ENCODE measurements at regions not wholly inside any gene's neighbourhood (a gene's known extent, or its start where the extent isn't known, plus 50 kb on each side); places are given as distances from the start of the nearest gene placed in this dataset.

- intact Hi-C loops (cut with micrococcal nuclease; ENCODE audit: unreplicated experiment) (no loop called here), in situ Hi-C loops (cut with MboI) (no loop called here)
- no peak for TF ChIP-seq POLR2AphosphoS5 (IDR thresholded peaks at IDR 0.05; ENCODE audit: low read length)
- Histone ChIP-seq H3K36me3 (ENCODE audit: control insufficient read depth in 2 of 2, insufficient read depth in 2 of 2, low read length in 1 of 2) (no peaks in the 10 kb centered on the region), H3K9me3 (replicated peaks; ENCODE audit: control insufficient read depth, insufficient read depth, low read length) (no peaks in the 10 kb centered on the region), H3K4me2 (ENCODE audit: control insufficient read depth, insufficient read depth) (no peak overlapping the region), H3K4me1 (ENCODE audit: control insufficient read depth, insufficient read depth, low read length) (no peaks in the 10 kb centered on the region), H4K20me1 (ENCODE audit: control insufficient read depth, insufficient read depth) (no peaks in the 10 kb centered on the region), H3K27ac (ENCODE audit: control insufficient read depth, insufficient read depth) (no peak overlapping the region), H3K27me3 (replicated peaks in 1 of 2; ENCODE audit: control insufficient read depth in 2 of 2, insufficient read depth in 2 of 2, low read length in 1 of 2) (no peaks in the 10 kb centered on the region), H3K79me2 (ENCODE audit: control insufficient read depth, insufficient read depth, low read length) (no peaks in the 10 kb centered on the region), H2AFZ (ENCODE audit: control insufficient read depth, low read depth, low read length) (no peak overlapping the region), H3K9ac (ENCODE audit: control insufficient read depth, insufficient read depth, low read length) (no peak overlapping the region), H3K4me3 (no peak overlapping the region)
- CTCF ChIA-PET = no interaction called here
- FAIRE-seq = no peak
- RAD21 ChIA-PET (ENCODE audit: unreplicated experiment) = no interaction called here
- DNase-seq (ENCODE audit: low read depth, low spot score) = no peak
- 0% methylated on average over 2 of the region's 2 CpGs for WGBS (ENCODE audit: insufficient coverage, insufficient replicate concordance, low lambda C conversion rate, missing lambda C conversion rate)
- BruUV-seq (replicated peaks) = no TSS peak
- ATAC-seq = no peak
- SMC1A ChIA-PET (ENCODE audit: uncharacterized antibody, unreplicated experiment) = no interaction called here
- POLR2A ChIA-PET = no interaction called here
Measured at GRCh38 chr11:81259471-81259870, 1474.2 kb downstream of the FAM181B start.

DNA sequence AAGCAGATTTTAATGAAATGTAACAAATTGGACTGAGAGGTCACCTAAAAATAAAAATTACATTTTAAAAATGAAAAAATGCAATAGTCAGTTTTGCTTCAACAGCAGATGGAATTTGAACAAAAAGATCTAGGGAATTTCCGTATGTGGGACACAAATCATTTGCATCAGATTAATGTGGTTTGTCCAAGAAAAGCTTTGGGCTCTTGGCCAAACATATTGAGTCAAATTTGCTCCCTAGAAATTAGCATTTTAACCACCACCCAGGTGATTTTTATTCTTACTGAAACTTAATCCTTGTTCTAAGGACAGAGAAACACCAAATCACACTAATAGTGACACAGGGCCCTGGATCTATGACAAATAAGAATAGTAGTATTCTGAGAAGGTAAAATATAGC lies 1477.8 kb downstream of the FAM181B start:
- ChIA-PET RAD21 (ENCODE audit: unreplicated experiment) (no interaction called here), CTCF (no interaction called here), SMC1A (ENCODE audit: uncharacterized antibody, unreplicated experiment) (no interaction called here), POLR2A (no interaction called here)
- H4K20me1 ChIP-seq (ENCODE audit: control insufficient read depth, insufficient read depth) = no peaks in the 10 kb centered on the region
- H3K9ac ChIP-seq (ENCODE audit: control insufficient read depth, insufficient read depth, low read length) = no peak overlapping the region
- no peaks in the 10 kb centered on the region for H3K27me3 ChIP-seq (replicated peaks in 1 of 2; ENCODE audit: control insufficient read depth in 2 of 2, insufficient read depth in 2 of 2, low read length in 1 of 2)
- FAIRE-seq (no peak), DNase-seq (ENCODE audit: low read depth, low spot score) (no peak), ATAC-seq (no peak; the same call in 2 of the 3 replicates)
- no TSS peak for BruUV-seq (replicated peaks)
- H3K27ac ChIP-seq (ENCODE audit: control insufficient read depth, insufficient read depth) = no peak overlapping the region
- WGBS (ENCODE audit: insufficient coverage, insufficient replicate concordance, low lambda C conversion rate, missing lambda C conversion rate) = 0% methylated on average over 1 of the region's 1 CpG
- H2AFZ ChIP-seq (ENCODE audit: control insufficient read depth, low read depth, low read length) = no peak overlapping the region
- no peaks in the 10 kb centered on the region for H3K79me2 ChIP-seq (ENCODE audit: control insufficient read depth, insufficient read depth, low read length)
- H3K4me3 ChIP-seq = no peak overlapping the region
- H3K4me1 ChIP-seq (ENCODE audit: control insufficient read depth, insufficient read depth, low read length) = no peaks in the 10 kb centered on the region
- no peak overlapping the region for H3K4me2 ChIP-seq (ENCODE audit: control insufficient read depth, insufficient read depth)
- H3K9me3 ChIP-seq (replicated peaks; ENCODE audit: control insufficient read depth, insufficient read depth, low read length) = no peaks in the 10 kb centered on the region
- in situ Hi-C loops (cut with MboI) (no loop called here), intact Hi-C loops (cut with micrococcal nuclease; ENCODE audit: unreplicated experiment) (no loop called here)
- H3K36me3 ChIP-seq (ENCODE audit: control insufficient read depth in 2 of 2, insufficient read depth in 2 of 2, low read length in 1 of 2) = no peaks in the 10 kb centered on the region
- TF ChIP-seq PAX8 (IDR thresholded peaks at IDR 0.05) (no peak), SMAD1 (IDR thresholded peaks at IDR 0.05; ENCODE audit: low read depth, partially characterized antibody) (no peak), JUNB (IDR thresholded peaks at IDR 0.05) (peak; percentile 23; the same call in 1 of the 2 replicates), NFYB (IDR thresholded peaks at IDR 0.05; ENCODE audit: insufficient read depth, low read depth, low read length) (no peak), KAT2A (conservative IDR thresholded peaks at IDR 0.05; ENCODE audit: control insufficient read depth, low read depth, low read length) (no peak), NRF1 (conservative IDR thresholded peaks at IDR 0.05; ENCODE audit: low read depth, low read length) (no peak), DPF2 (IDR thresholded peaks at IDR 0.05) (no peak), NFIC (IDR thresholded peaks at IDR 0.05; ENCODE audit: low read depth, low read length) (peak; percentile 44), ATF2 (IDR thresholded peaks at IDR 0.05; ENCODE audit: low read length) (0 out of 2 replicates have a peak, but pooled peaks have one; percentile 18), EZH2 (IDR thresholded peaks at IDR 0.05; ENCODE audit: borderline replicate concordance, control insufficient read depth, low read depth, low read length) (no peak), RUNX3 (IDR thresholded peaks at IDR 0.05; ENCODE audit: low read length) (peak; percentile 73), CBFB (IDR thresholded peaks at IDR 0.05; ENCODE audit: low read depth) (no peak), MEF2A (IDR thresholded peaks at IDR 0.05; ENCODE audit: insufficient read depth, low read depth, low read length) (0 out of 2 replicates have a peak, but pooled peaks have one; percentile 32)
- TF ChIP-seq, protein P1, sequence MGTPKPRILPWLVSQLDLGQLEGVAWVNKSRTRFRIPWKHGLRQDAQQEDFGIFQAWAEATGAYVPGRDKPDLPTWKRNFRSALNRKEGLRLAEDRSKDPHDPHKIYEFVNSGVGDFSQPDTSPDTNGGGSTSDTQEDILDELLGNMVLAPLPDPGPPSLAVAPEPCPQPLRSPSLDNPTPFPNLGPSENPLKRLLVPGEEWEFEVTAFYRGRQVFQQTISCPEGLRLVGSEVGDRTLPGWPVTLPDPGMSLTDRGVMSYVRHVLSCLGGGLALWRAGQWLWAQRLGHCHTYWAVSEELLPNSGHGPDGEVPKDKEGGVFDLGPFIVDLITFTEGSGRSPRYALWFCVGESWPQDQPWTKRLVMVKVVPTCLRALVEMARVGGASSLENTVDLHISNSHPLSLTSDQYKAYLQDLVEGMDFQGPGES (IDR thresholded peaks at IDR 0.05) = no peak
